GM12875 (cell line): ENCODE measurements at regions not wholly inside any gene's neighbourhood (a gene's known extent, or its start where the extent isn't known, plus 50 kb on each side); places are given as distances from the start of the nearest gene placed in this dataset.

ENCODE experiments used
- H3K4me3 ChIP-seq: one replicate; pipeline ENCODE4 v1.5.1; 2011; ENCODE audit warnings: low read depth, low read length, control low read depth
- CTCF ChIP-seq: IDR thresholded peaks from 2 replicates; pipeline ENCODE4 v1.5.1; 2011; ENCODE audit warnings: low read depth, mild to moderate bottlenecking, control low read depth, inconsistent platforms, low read length, moderate library complexity, borderline replicate concordance; ENCODE audit not compliant: insufficient read depth

- no peak for TF ChIP-seq CTCF
- H3K4me3 ChIP-seq = no peak overlapping the region
Measured at GRCh38 chr1:163773396-163773795, 451.6 kb downstream of the NUF2 start.

- no peak overlapping the region for H3K4me3 ChIP-seq
- TF ChIP-seq CTCF = no peak
Measured at GRCh38 chr1:163774401-163774945, 452.7 kb downstream of the NUF2 start.

GRCh38 chr1:163774978-163775620 is 453.3 kb downstream of the NUF2 start:
- no peak for TF ChIP-seq CTCF
- H3K4me3 ChIP-seq = no peak overlapping the region

GRCh38 chr1:163777205-163777604 is 455.5 kb downstream of the NUF2 start:
- TF ChIP-seq CTCF = no peak
- H3K4me3 ChIP-seq = no peak overlapping the region

GRCh38 chr1:163781146-163781545 is 459.4 kb downstream of the NUF2 start:
- H3K4me3 ChIP-seq = no peak overlapping the region
- TF ChIP-seq CTCF = no peak

- no peak for TF ChIP-seq CTCF
- H3K4me3 ChIP-seq = no peak overlapping the region
Measured at GRCh38 chr1:163785868-163786405, 464.2 kb downstream of the NUF2 start.

- no peak overlapping the region for H3K4me3 ChIP-seq
- no peak for TF ChIP-seq CTCF
Measured at GRCh38 chr1:163789911-163790310, 468.2 kb downstream of the NUF2 start.
